Skin epidermis (tissue), 12 donors: ENCODE measurements at regions not wholly inside any gene's neighbourhood (a gene's known extent, or its start where the extent isn't known, plus 50 kb on each side); places are given as distances from the start of the nearest gene placed in this dataset.

ENCODE experiments used
- H3K27ac ChIP-seq, 21 experiments: fragments of 200-600 bp; sonication (generic) in 11 of 21; one replicate each; pipeline ENCODE4 v1.5.0; 2020; ENCODE audit warnings: mild to moderate bottlenecking in 3 of 21, inconsistent platforms in 2 of 21, moderate library complexity in 2 of 21
- H3K4me3 ChIP-seq, 7 experiments: fragments of 200-600 bp; sonication (generic) in 2 of 7; one replicate each; pipeline ENCODE4 v1.5.0; 2020; ENCODE audit warnings: inconsistent platforms in 2 of 7, mild to moderate bottlenecking in 2 of 7, moderate library complexity in 1 of 7

DNA sequence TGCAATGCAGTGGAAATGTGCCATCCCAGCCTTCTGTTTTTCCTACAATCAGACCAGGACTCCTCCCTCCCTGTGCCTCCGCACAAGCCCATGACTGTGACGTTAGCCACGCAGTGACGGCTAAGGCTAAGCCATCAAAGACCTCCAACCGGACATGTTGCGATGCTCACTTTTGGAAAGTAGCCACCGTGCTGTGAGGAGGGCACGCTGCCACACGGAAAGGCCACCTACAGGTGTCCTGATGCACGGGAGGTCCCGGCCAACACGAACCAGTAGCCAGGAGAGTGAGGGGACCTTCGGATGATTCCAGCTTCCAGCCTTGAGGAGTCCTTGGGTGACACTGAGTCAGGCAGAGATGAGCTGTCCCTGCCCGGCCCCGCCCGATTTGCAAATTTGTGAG lies 53.9 kb downstream of the FOXL1 start:
- Histone ChIP-seq H3K4me3 (no peak overlapping the region), H3K27ac (no peak overlapping the region)

- no peak overlapping the region for H3K27ac ChIP-seq
Measured at GRCh38 chr16:86632944-86633343, 54.6 kb downstream of the FOXL1 start.

DNA sequence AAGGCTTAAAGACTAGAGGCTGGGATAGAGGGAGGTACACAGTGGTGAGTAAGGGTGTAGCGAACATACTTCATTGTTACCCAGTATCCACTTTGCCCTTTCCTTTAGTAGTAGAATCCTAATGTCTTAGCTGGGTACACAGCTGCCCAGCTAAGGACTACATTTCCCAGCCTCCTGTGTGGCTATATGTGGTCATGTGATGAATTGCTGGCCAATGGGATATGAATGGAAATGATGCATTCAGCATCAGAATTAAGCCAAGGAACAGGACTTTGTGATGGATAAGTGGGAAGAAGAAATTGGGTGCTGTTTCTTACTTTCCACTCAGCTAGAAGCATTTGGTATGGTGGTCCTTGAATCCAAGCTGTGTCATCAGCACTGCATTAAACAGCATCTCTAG lies 55.9 kb downstream of the FOXL1 start:
- Histone ChIP-seq H3K27ac (no peak overlapping the region), H3K4me3 (no peak overlapping the region)

More at GRCh38 chr16:86632944-86633343, 54.6 kb downstream of the FOXL1 start:
- no peak overlapping the region for H3K4me3 ChIP-seq

DNA sequence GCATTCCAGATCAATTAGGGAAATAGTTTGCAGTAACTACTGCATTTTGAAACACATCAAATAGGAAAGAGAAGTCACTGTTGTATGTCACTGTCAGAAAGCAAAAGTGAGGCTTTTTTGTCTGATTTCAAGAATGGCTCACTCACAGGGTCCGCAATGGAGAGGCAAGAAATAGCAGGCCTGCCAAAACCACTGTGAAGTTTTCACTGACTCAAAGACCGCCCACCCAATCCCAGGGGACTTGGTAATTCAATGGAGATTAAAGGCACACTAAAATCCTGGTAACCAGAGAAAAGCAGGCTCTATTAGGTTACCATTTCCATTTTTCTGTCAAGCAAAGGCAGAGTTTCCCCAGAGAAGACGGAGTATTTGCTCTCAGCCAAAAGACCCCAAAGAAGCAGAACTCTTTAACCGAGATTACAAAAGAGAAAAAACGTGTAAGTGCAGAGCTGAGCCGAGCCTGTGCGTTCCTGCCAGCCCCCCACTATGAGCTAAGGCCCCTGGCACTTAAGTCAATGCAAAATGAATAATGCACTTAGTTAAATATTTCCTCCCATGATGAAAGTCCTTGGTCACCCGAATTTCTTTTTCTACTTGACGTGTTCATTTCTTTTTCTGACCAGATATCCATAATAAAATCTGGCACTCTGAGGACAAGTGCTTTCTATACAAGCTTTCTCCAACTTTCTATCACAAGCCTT lies 57.0 kb downstream of the FOXL1 start:
- H3K27ac ChIP-seq: no peak overlapping the region

GRCh38 chr16:86635926-86636325 lies 57.6 kb downstream of the FOXL1 start:
- Histone ChIP-seq H3K4me3 (no peak overlapping the region), H3K27ac (no peak overlapping the region)

More for the DNA sequence above, 57.0 kb downstream of the FOXL1 start:
- no peak overlapping the region for H3K4me3 ChIP-seq

DNA sequence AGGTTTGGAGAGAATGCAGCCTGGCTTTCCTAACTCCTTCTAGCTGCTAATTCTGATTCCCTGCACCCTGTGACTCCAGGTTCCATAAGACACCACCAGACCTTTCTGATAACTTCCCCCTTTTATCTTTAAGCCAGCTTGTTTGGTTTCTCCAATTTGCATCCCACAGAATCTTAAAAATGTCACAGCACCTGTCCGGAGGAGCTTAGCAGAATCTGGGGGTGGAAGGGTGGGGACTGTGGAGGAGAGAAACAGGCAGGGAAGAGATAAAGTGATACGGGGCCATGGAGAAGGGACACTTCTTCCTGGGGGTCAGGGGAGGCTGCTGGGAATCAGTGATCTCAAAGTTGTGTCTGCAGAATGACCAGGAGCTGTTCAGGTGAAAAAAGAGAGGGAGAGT lies 59.4 kb downstream of the FOXL1 start:
- Histone ChIP-seq H3K4me3 (no peak overlapping the region), H3K27ac (no peak overlapping the region)

- H3K4me3 ChIP-seq: no peak overlapping the region
- H3K27ac ChIP-seq: no peak overlapping the region
Measured at GRCh38 chr16:86638642-86639041, 60.3 kb downstream of the FOXL1 start.

- no peak overlapping the region for H3K4me3 ChIP-seq
- H3K27ac ChIP-seq: no peak overlapping the region
Measured at GRCh38 chr16:86639354-86639753, 61.0 kb downstream of the FOXL1 start.

- Histone ChIP-seq H3K27ac (no peak overlapping the region), H3K4me3 (no peak overlapping the region)
Measured at GRCh38 chr16:86640265-86640843, 62.0 kb downstream of the FOXL1 start.

DNA sequence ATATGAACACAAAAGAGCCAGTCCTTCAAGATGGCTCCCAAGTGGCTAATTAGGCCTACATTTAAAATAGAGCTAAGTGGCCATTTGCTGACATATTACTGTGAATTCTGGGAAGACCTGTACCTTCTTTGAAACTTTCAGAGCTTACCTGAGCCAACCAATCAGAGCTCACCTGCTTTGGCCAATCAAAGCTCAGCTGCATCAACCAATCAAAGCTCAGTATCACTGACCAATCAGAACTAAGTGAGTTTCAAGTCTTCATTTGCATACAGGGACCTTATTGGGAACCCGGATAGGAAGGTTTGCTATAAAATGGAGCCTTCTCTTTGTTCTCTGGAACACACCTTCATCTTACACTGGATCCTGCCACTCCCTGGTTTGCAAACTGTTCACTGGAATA lies 63.7 kb downstream of the FOXL1 start:
- Histone ChIP-seq H3K4me3 (no peak overlapping the region), H3K27ac (no peak overlapping the region)

GRCh38 chr16:86643671-86644070 lies 65.3 kb downstream of the FOXL1 start:
- H3K4me3 ChIP-seq: no peak overlapping the region
- H3K27ac ChIP-seq: no peak overlapping the region

DNA sequence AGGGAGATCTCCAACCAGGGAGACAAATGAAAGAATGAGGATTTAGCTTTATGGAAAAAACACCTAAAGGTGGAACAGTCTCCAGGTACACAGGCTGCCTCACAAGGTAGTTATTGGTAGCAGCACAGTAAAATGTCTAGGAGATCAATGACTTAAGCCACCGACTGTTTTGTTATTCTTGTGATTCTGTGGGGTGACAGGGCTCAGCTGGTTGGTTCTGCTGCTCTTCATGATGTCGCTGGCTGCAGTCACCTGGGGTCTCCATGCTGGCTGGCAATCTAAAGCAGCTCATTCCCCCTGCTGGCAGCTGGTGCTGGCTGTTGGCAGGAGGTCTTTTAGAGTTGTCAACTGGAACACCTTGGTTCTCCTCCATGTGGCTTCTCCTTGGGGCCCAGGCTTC lies 69.2 kb downstream of the FOXL1 start:
- H3K27ac ChIP-seq: no peak overlapping the region
- no peak overlapping the region for H3K4me3 ChIP-seq

- Histone ChIP-seq H3K4me3 (no peak overlapping the region), H3K27ac (no peak overlapping the region)
Measured at GRCh38 chr16:86649875-86650274, 71.5 kb downstream of the FOXL1 start.

DNA sequence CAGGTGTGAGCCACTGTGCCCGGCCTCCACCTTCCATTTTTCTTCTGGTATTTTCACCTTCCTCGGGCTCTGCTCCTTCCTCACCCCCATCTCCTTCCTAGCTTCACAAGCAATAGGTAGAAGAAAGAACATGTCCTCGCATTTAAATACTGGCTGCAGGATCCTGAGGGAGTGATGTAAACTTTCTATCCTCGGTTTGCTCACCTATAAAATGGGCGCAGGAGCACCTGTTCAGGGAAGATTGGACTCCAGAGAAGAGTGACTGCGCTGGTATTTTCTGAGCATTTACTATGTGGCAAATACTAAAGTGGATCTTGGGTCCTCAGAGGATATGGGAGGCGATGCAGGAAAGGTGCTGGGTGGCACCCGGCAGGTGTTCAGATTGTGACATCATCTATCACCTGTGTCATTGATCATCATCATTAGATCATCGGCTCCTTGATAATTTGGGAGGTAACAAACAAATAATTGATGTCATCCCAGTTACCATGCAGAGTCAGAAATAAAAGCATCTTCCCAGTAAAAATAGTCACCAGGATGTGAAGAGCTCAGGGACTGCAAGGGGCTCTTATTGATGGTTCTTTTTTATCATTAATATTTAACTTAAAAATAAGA lies 72.8 kb downstream of the FOXL1 start:
- Histone ChIP-seq H3K4me3 (no peak overlapping the region), H3K27ac (no peak overlapping the region)

GRCh38 chr16:86651823-86652222 lies 73.5 kb downstream of the FOXL1 start:
- H3K27ac ChIP-seq: no peak overlapping the region
- H3K4me3 ChIP-seq: no peak overlapping the region

DNA sequence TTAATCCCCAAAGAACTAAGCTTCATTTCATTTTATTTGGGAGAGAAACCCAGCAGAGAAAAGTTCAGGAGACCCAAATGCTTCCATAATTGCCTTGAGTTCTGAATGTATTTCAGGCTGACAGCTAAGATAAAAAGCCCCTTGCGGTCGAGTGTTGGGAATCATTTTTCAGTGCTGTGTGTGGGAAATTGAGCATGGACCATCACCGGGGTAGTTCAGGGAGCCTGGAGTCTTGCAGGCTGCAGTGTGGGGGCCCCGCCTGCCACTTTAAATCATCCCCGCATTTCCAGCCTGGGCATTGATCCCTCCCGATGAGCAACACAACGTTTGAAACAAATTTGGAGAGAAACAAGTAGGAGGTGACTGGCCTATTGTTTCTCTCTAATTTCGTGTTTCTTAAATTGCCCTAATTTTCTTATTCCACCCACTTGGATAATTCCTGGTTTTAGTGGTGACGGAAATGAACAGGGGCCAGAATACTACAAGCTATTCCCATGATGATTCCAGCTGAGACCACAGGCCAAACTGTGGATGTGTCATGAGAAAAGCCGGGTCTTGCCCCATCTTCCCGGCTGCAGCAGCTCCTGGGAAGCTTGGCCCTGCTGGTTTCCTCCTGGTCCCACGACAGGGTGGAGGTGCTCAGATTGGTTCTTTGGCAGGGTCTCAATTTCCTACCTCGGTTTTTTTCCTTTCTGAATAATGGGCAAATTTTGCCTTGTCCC lies 75.1 kb downstream of the FOXL1 start:
- H3K4me3 ChIP-seq: no peak overlapping the region
- no peak overlapping the region for H3K27ac ChIP-seq

- Histone ChIP-seq H3K4me3 (no peak overlapping the region), H3K27ac (no peak overlapping the region)
Measured at GRCh38 chr16:86657972-86658371, 79.6 kb downstream of the FOXL1 start.

DNA sequence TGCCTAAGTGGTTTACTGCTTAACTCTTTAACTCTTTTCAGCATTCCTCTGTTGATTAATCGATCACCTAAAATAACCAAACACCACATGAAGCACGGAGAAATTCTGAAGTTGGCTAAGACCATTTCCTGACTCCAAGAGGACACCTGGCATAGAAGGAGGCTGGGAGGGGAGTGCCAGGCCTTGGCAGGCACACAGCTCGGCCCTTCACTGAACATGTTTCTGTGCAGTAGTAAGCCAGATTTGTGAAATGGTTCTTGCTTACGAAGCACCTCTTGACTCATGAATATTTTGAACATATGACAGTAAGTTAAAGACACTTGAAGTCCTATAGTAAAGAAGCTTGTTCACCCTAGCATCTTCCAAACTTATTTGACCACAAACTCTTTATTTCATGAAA lies 82.3 kb downstream of the FOXL1 start:
- no peak overlapping the region for H3K27ac ChIP-seq

GRCh38 chr16:86661706-86662105 lies 83.4 kb downstream of the FOXL1 start:
- Histone ChIP-seq H3K27ac (peak overlapping the region in 1 of 21 experiments; percentile 2), H3K4me3 (no peak overlapping the region)

More for the DNA sequence above, 82.3 kb downstream of the FOXL1 start:
- no peak overlapping the region for H3K4me3 ChIP-seq

DNA sequence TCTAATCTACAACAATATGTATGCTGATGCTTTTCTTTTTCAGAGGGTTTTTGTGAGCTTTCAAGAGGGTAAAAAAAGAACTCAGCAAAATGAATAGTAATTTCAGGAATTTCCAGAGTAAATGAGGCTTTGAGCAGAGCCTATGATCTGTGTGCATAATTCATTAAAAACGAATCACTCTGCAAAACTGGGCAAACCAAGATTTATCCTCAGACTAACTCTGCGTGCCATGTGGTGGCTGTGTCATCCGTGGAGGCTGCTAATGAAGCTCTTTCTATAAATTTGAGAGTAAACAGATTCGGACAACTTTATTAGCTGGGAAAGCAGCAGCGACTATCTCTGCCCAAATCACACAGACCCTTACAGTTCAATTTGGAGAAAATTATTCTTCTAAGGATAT lies 83.8 kb downstream of the FOXL1 start:
- Histone ChIP-seq H3K27ac (no peak overlapping the region), H3K4me3 (no peak overlapping the region)

DNA sequence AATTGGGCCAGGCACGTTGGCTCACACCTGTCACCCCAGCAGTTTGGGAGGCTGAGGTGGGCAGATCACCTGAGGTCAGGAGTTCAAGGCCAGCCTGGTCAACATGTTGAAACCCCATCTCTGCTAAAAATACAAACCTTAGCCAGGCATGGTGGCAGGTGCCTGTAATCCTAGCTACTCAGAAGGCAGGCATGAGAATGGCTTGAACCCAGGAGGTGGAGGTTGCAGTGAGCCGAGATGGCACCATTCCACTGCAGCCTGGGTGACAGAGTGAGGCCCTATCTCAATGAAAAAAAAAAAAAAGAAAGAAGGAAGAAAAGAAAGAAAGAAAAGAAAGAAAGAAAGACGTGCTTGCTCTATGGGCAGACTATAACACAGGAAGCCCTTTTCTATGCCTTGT lies 84.4 kb downstream of the FOXL1 start:
- Histone ChIP-seq H3K27ac (peak overlapping the region in 1 of 21 experiments; percentile 22), H3K4me3 (no peak overlapping the region)
